HCT116 (cell line): ENCODE measurements at regions not wholly inside any gene's neighbourhood (a gene's known extent, or its start where the extent isn't known, plus 50 kb on each side); places are given as distances from the start of the nearest gene placed in this dataset.

Experiments used
- ATAC-seq: fragments of 200-7000 bp; cut with Tn5 transposase; 2 replicates; pipeline ENCODE4 v1.9.1; 2020; ENCODE audit warnings: mild to moderate bottlenecking, moderate library complexity
- BruUV-seq: library from RNA; stranded (reverse); fragments of 400-500 nt; replicated peaks from 2 replicates; lab custom pipeline; 2021; lab: Mats Ljungman, UMichigan
- CTCF ChIA-PET: fragments of 300-600 bp; sonication (Branson Sonifier 250); formaldehyde crosslinking; loops from one replicate; lab custom pipeline; 2021; ENCODE audit warnings: antibody characterized with exemption; lab: Charles Lee
- POLR2A ChIA-PET: fragments of 300-600, 350-600 bp; sonication (Branson Sonifier 250); formaldehyde crosslinking; loops from one replicate; lab custom pipeline; 2021; ENCODE audit warnings: antibody characterized with exemption; lab: Charles Lee
- RAD21 ChIA-PET, 2 experiments: fragments of 300-600 bp; sonication (Branson Sonifier 250); formaldehyde crosslinking; loops; one replicate each; lab custom pipeline; 2023; ENCODE audit warnings: low total read pairs in 2 of 2; ENCODE audit not compliant: uncharacterized antibody in 2 of 2, unreplicated experiment in 2 of 2, low non-redundant PET in 1 of 2; lab: Charles Lee
- DNase-seq: peaks from one replicate; pipeline ENCODE4 v3.0.0-alpha.2; 2010; ENCODE audit warnings: low read depth, low spot score
- H2AFZ ChIP-seq: fragments of 200-600 bp; shearing (Covaris generic), sonication (generic); 2 replicates; pipeline ENCODE4 v1.6.1; 2017; ENCODE audit warnings: low read depth, mixed run types, mixed read lengths, antibody characterized with exemption, low read length; ENCODE audit not compliant: poor library complexity, severe bottlenecking
- H3K27ac ChIP-seq: 2 replicates; pipeline ENCODE4 v1.5.1; 2012; ENCODE audit warnings: low read depth, low read length
- H3K27me3 ChIP-seq: fragments of 200-600 bp; sonication (generic); 2 replicates; pipeline ENCODE4 v1.6.1; 2016; ENCODE audit warnings: mixed run types, low read length, mixed read lengths; ENCODE audit not compliant: insufficient read depth
- H3K36me3 ChIP-seq, 2 experiments: fragments of 200-500 bp in 1 of 2; fragments of 200-600 bp in 1 of 2; sonication (Bioruptor generic) in 1 of 2; sonication (generic) in 1 of 2; 2 replicates each; pipeline versions ENCODE4 v1.5.1 to v1.6.1; 2014 to 2016; ENCODE audit warnings: low read length in 2 of 2, inconsistent platforms in 1 of 2, mixed read lengths in 1 of 2, mixed run types in 1 of 2; ENCODE audit not compliant: insufficient read depth in 2 of 2, control insufficient read depth in 1 of 2
- H3K4me1 ChIP-seq, 2 experiments: fragments of 200-600 bp in 1 of 2; sonication (generic) in 1 of 2; 2 replicates each; pipeline versions ENCODE4 v1.5.1 to v1.6.1; 2012 to 2017; ENCODE audit warnings: low read length in 2 of 2, inconsistent platforms in 1 of 2, mild to moderate bottlenecking in 1 of 2, mixed read lengths in 1 of 2, mixed run types in 1 of 2, moderate library complexity in 1 of 2; ENCODE audit not compliant: insufficient read depth in 2 of 2, control insufficient read depth in 1 of 2
- H3K4me2 ChIP-seq: fragments of 200-600 bp; sonication (generic); 2 replicates; pipeline ENCODE4 v1.6.1; 2017; ENCODE audit warnings: mixed run types, low read length, mixed read lengths
- H3K4me3 ChIP-seq, 2 experiments: fragments of 200-600 bp in 1 of 2; sonication (generic) in 1 of 2; replicated peaks in 1 of 2; 2 replicates each; pipeline ENCODE4 v1.5.1; 2011 to 2016; ENCODE audit warnings: low read length in 2 of 2, control low read depth in 1 of 2, low read depth in 1 of 2, mild to moderate bottlenecking in 1 of 2, mixed read lengths in 1 of 2, mixed run types in 1 of 2
- H3K79me2 ChIP-seq: fragments of 200-600 bp; sonication (generic); 2 replicates; pipeline ENCODE4 v1.6.1; 2017; ENCODE audit warnings: mild to moderate bottlenecking, mixed run types, low read length, moderate library complexity, mixed read lengths; ENCODE audit not compliant: insufficient read depth
- H3K9ac ChIP-seq: fragments of 200-600 bp; sonication (generic); 2 replicates; pipeline ENCODE4 v1.6.1; 2016; ENCODE audit warnings: low read length, mixed read lengths
- H3K9me2 ChIP-seq: fragments of 200-600 bp; sonication (generic), shearing (Covaris generic); 2 replicates; pipeline ENCODE4 v1.6.1; 2017; ENCODE audit warnings: mixed run types, mild to moderate bottlenecking, moderate library complexity; ENCODE audit not compliant: insufficient read depth
- H3K9me3 ChIP-seq, 2 experiments: fragments of 200-500 bp in 1 of 2; fragments of 200-600 bp in 1 of 2; sonication (Bioruptor generic) in 1 of 2; sonication (generic) in 1 of 2; 2 replicates each; pipeline ENCODE4 v1.6.1; 2014 to 2017; ENCODE audit warnings: low read length in 2 of 2, mixed read lengths in 2 of 2, inconsistent platforms in 1 of 2, low read depth in 1 of 2, mild to moderate bottlenecking in 1 of 2, mixed run types in 1 of 2, moderate library complexity in 1 of 2; ENCODE audit not compliant: control insufficient read depth in 1 of 2, insufficient read depth in 1 of 2
- H4K20me1 ChIP-seq: fragments of 200-600 bp; sonication (generic), shearing (Covaris generic); 2 replicates; pipeline ENCODE4 v1.6.1; 2017; ENCODE audit warnings: mixed run types, mild to moderate bottlenecking, moderate library complexity; ENCODE audit not compliant: insufficient read depth
- CBX3 ChIP-seq: IDR thresholded peaks from 2 replicates; pipeline ENCODE4 v1.6.1; 2012; ENCODE audit warnings: low read depth
- CEBPB ChIP-seq: IDR thresholded peaks from 2 replicates; pipeline ENCODE4 v1.6.1; 2012; ENCODE audit warnings: low read depth
- EGR1 ChIP-seq: IDR thresholded peaks from 2 replicates; pipeline ENCODE4 v1.6.1; 2012; ENCODE audit warnings: low read depth
- ELF1 ChIP-seq: IDR thresholded peaks from 2 replicates; pipeline ENCODE4 v1.6.1; 2012; ENCODE audit warnings: low read depth, borderline replicate concordance
- EZH2 ChIP-seq: fragments of 200-600 bp; sonication (generic); IDR thresholded peaks from 2 replicates; pipeline ENCODE4 v1.6.1; 2017; ENCODE audit warnings: antibody characterized with exemption, mixed run types
- FOSL1 ChIP-seq: IDR thresholded peaks from 2 replicates; pipeline ENCODE4 v1.6.1; 2012; ENCODE audit warnings: low read depth
- MAX ChIP-seq: IDR thresholded peaks from 2 replicates; pipeline ENCODE4 v1.6.1; 2012
- POLR2A ChIP-seq: IDR thresholded peaks from 2 replicates; pipeline ENCODE4 v1.7.0; 2011; ENCODE audit warnings: borderline replicate concordance; ENCODE audit not compliant: insufficient read depth, insufficient read length; ENCODE audit errors: extremely low read depth
- SP1 ChIP-seq: IDR thresholded peaks from 2 replicates; pipeline ENCODE4 v1.6.1; 2012; ENCODE audit warnings: low read depth
- SRF ChIP-seq: IDR thresholded peaks from 2 replicates; pipeline ENCODE4 v1.6.1; 2012; ENCODE audit warnings: low read depth
- TCF7L2 ChIP-seq: IDR thresholded peaks from 2 replicates; pipeline ENCODE4 v1.7.0; 2011; ENCODE audit warnings: borderline replicate concordance, inconsistent platforms; ENCODE audit not compliant: insufficient read depth, insufficient read length; ENCODE audit errors: extremely low read depth
- YY1 ChIP-seq: IDR thresholded peaks from 2 replicates; pipeline ENCODE4 v1.6.1; 2011; ENCODE audit warnings: low read length, low read depth, moderate library complexity, mild to moderate bottlenecking; ENCODE audit not compliant: insufficient replicate concordance; ENCODE audit errors: extremely low read depth
- ZFX ChIP-seq: fragments of 450-650 bp; IDR thresholded peaks from 2 replicates; pipeline ENCODE4 v1.6.1; 2017
- ZNF274 ChIP-seq: fragments of 200-500 bp; sonication (Bioruptor generic); IDR thresholded peaks from 2 replicates; pipeline ENCODE4 v1.6.1; 2014; ENCODE audit warnings: mild to moderate bottlenecking, low read depth, low read length, inconsistent platforms
- intact Hi-C: fragments of 100-400 bp; cut with micrococcal nuclease; formaldehyde crosslinking; loops from 2 replicates; pipeline ENCODE4 v1.10.0; 2022
- TF ChIP-seq, protein P1 (sequence below): IDR thresholded peaks from 2 replicates; pipeline ENCODE4 v1.6.1; 2012; ENCODE audit warnings: low read depth

- intact Hi-C loops, result no loop called here
- Histone ChIP-seq H3K9me3 (no peaks in the 10 kb centered on the region), H3K27ac (no peak overlapping the region), H3K79me2 (no peaks in the 10 kb centered on the region), H3K9me2 (no peaks in the 10 kb centered on the region), H4K20me1 (no peaks in the 10 kb centered on the region), H3K4me2 (no peak overlapping the region), H3K27me3 (no peaks in the 10 kb centered on the region), H3K4me1 (no peaks in the 10 kb centered on the region), H2AFZ (no peak overlapping the region), H3K9ac (no peak overlapping the region), H3K36me3 (no peaks in the 10 kb centered on the region), H3K4me3 (no peak overlapping the region)
- TF ChIP-seq SP1 (no peak), FOSL1 (no peak), EZH2 (no peak), ZFX (no peak), YY1 (no peak), ELF1 (no peak), CEBPB (no peak), POLR2A (no peak), ZNF274 (no peak), MAX (no peak), CBX3 (no peak), EGR1 (no peak), SRF (no peak), TCF7L2 (no peak)
- TF ChIP-seq, protein P1, sequence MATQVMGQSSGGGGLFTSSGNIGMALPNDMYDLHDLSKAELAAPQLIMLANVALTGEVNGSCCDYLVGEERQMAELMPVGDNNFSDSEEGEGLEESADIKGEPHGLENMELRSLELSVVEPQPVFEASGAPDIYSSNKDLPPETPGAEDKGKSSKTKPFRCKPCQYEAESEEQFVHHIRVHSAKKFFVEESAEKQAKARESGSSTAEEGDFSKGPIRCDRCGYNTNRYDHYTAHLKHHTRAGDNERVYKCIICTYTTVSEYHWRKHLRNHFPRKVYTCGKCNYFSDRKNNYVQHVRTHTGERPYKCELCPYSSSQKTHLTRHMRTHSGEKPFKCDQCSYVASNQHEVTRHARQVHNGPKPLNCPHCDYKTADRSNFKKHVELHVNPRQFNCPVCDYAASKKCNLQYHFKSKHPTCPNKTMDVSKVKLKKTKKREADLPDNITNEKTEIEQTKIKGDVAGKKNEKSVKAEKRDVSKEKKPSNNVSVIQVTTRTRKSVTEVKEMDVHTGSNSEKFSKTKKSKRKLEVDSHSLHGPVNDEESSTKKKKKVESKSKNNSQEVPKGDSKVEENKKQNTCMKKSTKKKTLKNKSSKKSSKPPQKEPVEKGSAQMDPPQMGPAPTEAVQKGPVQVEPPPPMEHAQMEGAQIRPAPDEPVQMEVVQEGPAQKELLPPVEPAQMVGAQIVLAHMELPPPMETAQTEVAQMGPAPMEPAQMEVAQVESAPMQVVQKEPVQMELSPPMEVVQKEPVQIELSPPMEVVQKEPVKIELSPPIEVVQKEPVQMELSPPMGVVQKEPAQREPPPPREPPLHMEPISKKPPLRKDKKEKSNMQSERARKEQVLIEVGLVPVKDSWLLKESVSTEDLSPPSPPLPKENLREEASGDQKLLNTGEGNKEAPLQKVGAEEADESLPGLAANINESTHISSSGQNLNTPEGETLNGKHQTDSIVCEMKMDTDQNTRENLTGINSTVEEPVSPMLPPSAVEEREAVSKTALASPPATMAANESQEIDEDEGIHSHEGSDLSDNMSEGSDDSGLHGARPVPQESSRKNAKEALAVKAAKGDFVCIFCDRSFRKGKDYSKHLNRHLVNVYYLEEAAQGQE, result no peak
- no TSS peak for BruUV-seq
- ATAC-seq (no peak), DNase-seq (no peak)
- RAD21 ChIA-PET, result no interaction called here
- POLR2A ChIA-PET, result no interaction called here
- CTCF ChIA-PET, result no interaction called here
Observed at GRCh38 chr6:169971081-169971861, 219.8 kb downstream of the ERMARD start.
